ENCODE measurements at regions not wholly inside any gene's neighbourhood (a gene's known extent, or its start where the extent isn't known, plus 50 kb on each side); places are given as distances from the start of the nearest gene placed in this dataset.

- dilution Hi-C loops (cut with MboI; ENCODE audit: extremely low pct_ligation_motif_present, low sequenced_read_pairs) (no loop called here), intact Hi-C loops (cut with micrococcal nuclease) (no loop called here)
- no peak overlapping the region for H2AFZ ChIP-seq (ENCODE audit: low read depth, low read length)
- H3K4me3 ChIP-seq (replicated peaks in 1 of 3; ENCODE audit: insufficient read depth in 1 of 3, low read depth in 1 of 3, low read length in 3 of 3), result no peak overlapping the region
- no peak for TF ChIP-seq JUN (IDR thresholded peaks at IDR 0.05; ENCODE audit: borderline replicate concordance, insufficient read depth, insufficient read length, low read depth)
- TF ChIP-seq MYC (IDR thresholded peaks at IDR 0.05; ENCODE audit: low read depth, low read length), result no peak
- no peak for TF ChIP-seq FOS (IDR thresholded peaks at IDR 0.05; ENCODE audit: borderline replicate concordance, insufficient read depth, low read length)
- ChIA-PET CTCF (interaction anchor here (1.5 to 1.8 kb wide), 2 partner anchors 11 to 18 kb away, joined by 4 to 5 read pairs; no protein-coding TSS in a partner anchor), POLR2A (no interaction called here)
- no peaks in the 10 kb centered on the region for H3K9me1 ChIP-seq (replicated peaks; ENCODE audit: control insufficient read depth, extremely low read depth, insufficient read depth, low read length)
- DNase-seq (ENCODE audit: low read depth, low spot score), result no peak
- FAIRE-seq, result no peak
- no peak overlapping the region for H3K27ac ChIP-seq (ENCODE audit: insufficient read depth, low read depth, low read length)
- H3K9ac ChIP-seq (replicated peaks; ENCODE audit: extremely low read depth, insufficient read depth, low read length), result no peak overlapping the region
- H3K4me2 ChIP-seq (ENCODE audit: insufficient read depth, low read length), result no peak overlapping the region
- H3K36me3 ChIP-seq (ENCODE audit: control insufficient read depth in 2 of 2, extremely low read depth in 1 of 2, insufficient read depth in 2 of 2, low read length in 2 of 2), result no peaks in the 10 kb centered on the region
- peaks cover 4 to 9% of the 10 kb centered on the region in 2 experiments for H3K27me3 ChIP-seq (ENCODE audit: control insufficient read depth in 2 of 2, insufficient read depth in 2 of 2, low read length in 2 of 2)
- no peaks in the 10 kb centered on the region for H3K79me2 ChIP-seq (ENCODE audit: control insufficient read depth, insufficient read depth, low read length)
- H3K9me3 ChIP-seq (replicated peaks; ENCODE audit: control insufficient read depth, insufficient read depth, low read length), result no peaks in the 10 kb centered on the region
- H4K20me1 ChIP-seq (replicated peaks; ENCODE audit: control insufficient read depth, extremely low read depth, insufficient read depth, low read length), result no peaks in the 10 kb centered on the region
- BruUV-seq (replicated peaks), result no TSS peak
- no peaks in the 10 kb centered on the region for H3K4me1 ChIP-seq (ENCODE audit: control insufficient read depth, extremely low read depth, insufficient read depth, low read length)
These were observed 57.1 kb upstream of the CREB3L1 start for GRCh38 chr11:46220313-46220712.

- Histone ChIP-seq H3K27ac (ENCODE audit: insufficient read depth, low read depth, low read length) (no peak overlapping the region), H2AFZ (ENCODE audit: low read depth, low read length) (no peak overlapping the region), H3K79me2 (ENCODE audit: control insufficient read depth, insufficient read depth, low read length) (no peaks in the 10 kb centered on the region), H3K27me3 (ENCODE audit: control insufficient read depth in 2 of 2, insufficient read depth in 2 of 2, low read length in 2 of 2) (peaks cover 0 to 7% of the 10 kb centered on the region in 2 experiments), H3K9ac (replicated peaks; ENCODE audit: extremely low read depth, insufficient read depth, low read length) (no peak overlapping the region), H3K4me1 (ENCODE audit: control insufficient read depth, extremely low read depth, insufficient read depth, low read length) (no peaks in the 10 kb centered on the region), H3K4me3 (replicated peaks in 1 of 3; ENCODE audit: insufficient read depth in 1 of 3, low read depth in 1 of 3, low read length in 3 of 3) (no peak overlapping the region), H3K9me3 (replicated peaks; ENCODE audit: control insufficient read depth, insufficient read depth, low read length) (no peaks in the 10 kb centered on the region), H3K9me1 (replicated peaks; ENCODE audit: control insufficient read depth, extremely low read depth, insufficient read depth, low read length) (no peaks in the 10 kb centered on the region), H3K4me2 (ENCODE audit: insufficient read depth, low read length) (no peak overlapping the region), H3K36me3 (ENCODE audit: control insufficient read depth in 2 of 2, extremely low read depth in 1 of 2, insufficient read depth in 2 of 2, low read length in 2 of 2) (no peaks in the 10 kb centered on the region), H4K20me1 (replicated peaks; ENCODE audit: control insufficient read depth, extremely low read depth, insufficient read depth, low read length) (no peaks in the 10 kb centered on the region)
- FAIRE-seq, result no peak
- no TSS peak for BruUV-seq (replicated peaks)
- intact Hi-C loops (cut with micrococcal nuclease), result no loop called here
- dilution Hi-C loops (cut with MboI; ENCODE audit: extremely low pct_ligation_motif_present, low sequenced_read_pairs), result no loop called here
- TF ChIP-seq FOS (IDR thresholded peaks at IDR 0.05; ENCODE audit: borderline replicate concordance, insufficient read depth, low read length) (no peak), MAX (IDR thresholded peaks at IDR 0.05; ENCODE audit: insufficient read depth, insufficient read length) (no peak), EZH2 (IDR thresholded peaks at IDR 0.05; ENCODE audit: borderline replicate concordance, low read depth, low read length, severe bottlenecking) (no peak), JUN (IDR thresholded peaks at IDR 0.05; ENCODE audit: borderline replicate concordance, insufficient read depth, insufficient read length, low read depth) (no peak), CTCF (IDR thresholded peaks at IDR 0.05; ENCODE audit: extremely low read depth in 1 of 2, insufficient read depth in 1 of 2, low read depth in 1 of 2, low read length in 2 of 2) (no peak)
- CTCF ChIA-PET, result no interaction called here
- DNase-seq (ENCODE audit: low read depth, low spot score), result no peak
- POLR2A ChIA-PET, result no interaction called here
These were observed 60.7 kb upstream of the CREB3L1 start for GRCh38 chr11:46216765-46217089.

All from endothelial cell of umbilical vein (primary cell).